Pancreas (tissue), 10 donors: ENCODE measurements at regions not wholly inside any gene's neighbourhood (a gene's known extent, or its start where the extent isn't known, plus 50 kb on each side); places are given as distances from the start of the nearest gene placed in this dataset.
"Not testable (repeated sequence)": the region's sequence is repeated elsewhere in the genome, so short reads cannot be mapped to it uniquely, and the experiment has no call there.

Source experiments
- ATAC-seq, 4 donors: fragments of 200-7000 bp; cut with Tn5 transposase; one replicate each; pipeline versions ENCODE4 v1.8.0 to v1.9.1; 2020; ENCODE audit warnings: mild to moderate bottlenecking in 4 of 4, moderate library complexity in 4 of 4
- DNase-seq, 6 donors: peaks; one replicate each; pipeline ENCODE4 v3.0.0-alpha.2; 2020
- FAIRE-seq: peaks from 2 replicates; lab custom pipeline; 2012; peaks lifted over from hg19 to GRCh38; lab: Jason Lieb, UNC
- H3K27ac ChIP-seq, 4 donors: fragments of 200-600 bp; sonication (generic); 1 replicate in 3 of 4; 2 replicates in 1 of 4; pipeline versions ENCODE4 v1.5.0 to v1.8.0; 2020
- H3K27me3 ChIP-seq, 4 donors: fragments of 200-600 bp; one replicate each; pipeline ENCODE4 v1.8.0; 2021
- H3K36me3 ChIP-seq, 3 donors: fragments of 200-600 bp; sonication (generic) in 1 of 3; one replicate each; pipeline versions ENCODE4 v1.5.0 to v1.8.0; 2020 to 2021
- H3K4me1 ChIP-seq, 3 donors: fragments of 200-600 bp; one replicate each; pipeline ENCODE4 v1.8.0; 2021
- H3K4me3 ChIP-seq, 4 donors: fragments of 200-600 bp; sonication (generic) in 2 of 4; one replicate each; pipeline versions ENCODE4 v1.5.0 to v1.8.0; 2020 to 2021
- H3K9me3 ChIP-seq, 4 donors: fragments of 200-600 bp; one replicate each; pipeline ENCODE4 v1.8.0; 2021
- CTCF ChIP-seq, 4 donors: fragments of 200-600 bp; sonication (generic) in 3 of 4; IDR thresholded peaks; one replicate each; pipeline versions ENCODE4 v1.5.0 to v1.8.0; 2021; ENCODE audit warnings: antibody characterized with exemption in 4 of 4
- WGBS, 2 donors: extraction: QIAGEN DNeasy Blood & Tissue Kit; methylation state at CpG; one replicate each; pipeline ENCODE4 v1.1.7; 2013; 5-methylcytosine and 5-hydroxymethylcytosine counted together
- intact Hi-C, 3 donors: fragments of 100-400 bp; cut with DNase I; formaldehyde crosslinking; loops; one replicate each; pipeline versions ENCODE4 v1.11.1 to v1.14.2; 2022
- donor health status: healthy with polysubstance abuse.
- donor health status: DM: no; HTN: no; CAD: no; lungs with moderate emphysema.
- donor health status: DM: no; HTN: no; CAD: no.
- donor health status: control.
- donor health status: control.
- donor health status: Bipolar disorder and iron deficiency.
- donor health status: DM: yes; HTN: yes; CAD: no.
- donor health status: DM: no; HTN: no; CAD: no.
- donor health status: DM: no; HTN: no; CAD: no.
- donor health status: DM: yes; HTN: yes; CAD: no.

- intact Hi-C loops = no loop called here
- peak in 1 of 6 donors; percentile 9 for DNase-seq
- FAIRE-seq = no peak
- H3K36me3 ChIP-seq = no peaks in the 10 kb centered on the region
- WGBS, 2 donors = 27 to 43% methylated on average over 3 of the region's 3 CpGs
- H3K9me3 ChIP-seq = no peaks in the 10 kb centered on the region
- no peaks in the 10 kb centered on the region for H3K27me3 ChIP-seq
- H3K27ac ChIP-seq = no peak overlapping the region
- no peak overlapping the region for H3K4me3 ChIP-seq
- TF ChIP-seq CTCF (IDR thresholded peaks at IDR 0.05) = peak in 1 of 4 donors; percentile 16
- ATAC-seq = peak in 3 of 4 donors; percentile 51 to 73 (median 67)
- no peaks in the 10 kb centered on the region for H3K4me1 ChIP-seq
These were observed 126.9 kb upstream of the UFL1 start for GRCh38 chr6:96394727-96395126.

GRCh38 chr6:96410467-96410866 lies 111.1 kb upstream of the UFL1 start:
- FAIRE-seq (no peak), ATAC-seq (no peak)

GRCh38 chr6:96420294-96420693 lies 101.3 kb upstream of the UFL1 start:
- no peak overlapping the region for H3K27ac ChIP-seq
- 48 to 62% methylated on average over 1 of the region's 1 CpG for WGBS, 2 donors
- no peaks in the 10 kb centered on the region for H3K36me3 ChIP-seq
- H3K4me1 ChIP-seq = no peaks in the 10 kb centered on the region
- no peak overlapping the region for H3K4me3 ChIP-seq
- no peaks in the 10 kb centered on the region for H3K9me3 ChIP-seq
- DNase-seq (no peak), ATAC-seq (peak in 1 of 4 donors; percentile 45), FAIRE-seq (no peak)
- intact Hi-C loops = no loop called here
- TF ChIP-seq CTCF (IDR thresholded peaks at IDR 0.05) = no peak
- no peaks in the 10 kb centered on the region for H3K27me3 ChIP-seq

More at GRCh38 chr6:96410467-96410866, 111.1 kb upstream of the UFL1 start:
- Histone ChIP-seq H3K9me3 (no peaks in the 10 kb centered on the region), H3K36me3 (no peaks in the 10 kb centered on the region), H3K4me3 (no peak overlapping the region), H3K27me3 (no peaks in the 10 kb centered on the region), H3K4me1 (no peaks in the 10 kb centered on the region), H3K27ac (no peak overlapping the region)
- intact Hi-C loops = no loop called here
- TF ChIP-seq CTCF (IDR thresholded peaks at IDR 0.05) = no peak
- DNase-seq = no peak
- 74 to 75% methylated on average over 1 of the region's 1 CpG for WGBS, 2 donors

GRCh38 chr6:96433950-96434349 lies 87.7 kb upstream of the UFL1 start:
- peaks cover 0 to 5% (median 0%) of the 10 kb centered on the region in 4 donors for H3K9me3 ChIP-seq
- no peak for DNase-seq
- no peaks in the 10 kb centered on the region for H3K27me3 ChIP-seq
- H3K4me1 ChIP-seq = no peaks in the 10 kb centered on the region
- no peak overlapping the region for H3K4me3 ChIP-seq
- WGBS, 2 donors = 53 to 59% methylated on average over 2 of the region's 2 CpGs
- FAIRE-seq = no peak
- no peak overlapping the region for H3K27ac ChIP-seq
- no peak for TF ChIP-seq CTCF (IDR thresholded peaks at IDR 0.05)
- no peak for ATAC-seq
- intact Hi-C loops = no loop called here
- H3K36me3 ChIP-seq = no peaks in the 10 kb centered on the region

GRCh38 chr6:96436398-96436797 lies 85.2 kb upstream of the UFL1 start:
- intact Hi-C loops = no loop called here
- no peaks in the 10 kb centered on the region for H3K36me3 ChIP-seq
- WGBS, 2 donors = 57 to 60% methylated on average over 4 of the region's 4 CpGs
- ATAC-seq (no peak), DNase-seq (no peak), FAIRE-seq (no peak)
- H3K9me3 ChIP-seq = peaks cover 0 to 5% (median 0%) of the 10 kb centered on the region in 4 donors
- TF ChIP-seq CTCF (IDR thresholded peaks at IDR 0.05) = no peak
- H3K27ac ChIP-seq = no peak overlapping the region
- no peaks in the 10 kb centered on the region for H3K4me1 ChIP-seq
- H3K4me3 ChIP-seq = no peak overlapping the region
- H3K27me3 ChIP-seq = no peaks in the 10 kb centered on the region

- H3K9me3 ChIP-seq, FAIRE-seq, H3K36me3 ChIP-seq, H3K4me3 ChIP-seq, H3K27ac ChIP-seq, H3K4me1 ChIP-seq, ATAC-seq, H3K27me3 ChIP-seq, DNase-seq, intact Hi-C loops: not testable (repeated sequence)
- 62 to 69% methylated on average over 6 of the region's 6 CpGs for WGBS, 2 donors
These were observed 84.4 kb upstream of the UFL1 start for GRCh38 chr6:96437228-96437627.
